Esophagus muscularis mucosa (tissue), 4 donors: ENCODE measurements at regions not wholly inside any gene's neighbourhood (a gene's known extent, or its start where the extent isn't known, plus 50 kb on each side); places are given as distances from the start of the nearest gene placed in this dataset.

Experiments
- DNase-seq: peaks from one replicate; pipeline ENCODE4 v3.0.0-alpha.2; 2017; ENCODE audit errors: extremely low spot score
- H3K27ac ChIP-seq, 4 donors: fragments of 200-600 bp; sonication (generic); replicated peaks in 1 of 4; 1 replicate in 3 of 4; 2 replicates in 1 of 4; pipeline ENCODE4 v1.5.1; 2016 to 2019; ENCODE audit warnings: mild to moderate bottlenecking in 1 of 4
- H3K27me3 ChIP-seq, 4 donors: fragments of 200-600 bp; sonication (generic); one replicate each; pipeline versions ENCODE4 v1.5.1 to v1.6.0; 2016 to 2019
- H3K36me3 ChIP-seq, 4 donors: fragments of 200-600 bp; sonication (generic); one replicate each; pipeline ENCODE4 v1.5.1; 2016 to 2019
- H3K4me1 ChIP-seq, 4 donors: fragments of 200-600 bp; sonication (generic); one replicate each; pipeline ENCODE4 v1.5.1; 2016 to 2019
- H3K4me3 ChIP-seq, 4 donors: fragments of 200-600 bp; sonication (generic); 1 replicate in 2 of 4; 2 replicates in 2 of 4; pipeline ENCODE4 v1.5.1; 2016 to 2019; ENCODE audit warnings: mild to moderate bottlenecking in 4 of 4, moderate library complexity in 1 of 4
- H3K9me3 ChIP-seq, 4 donors: fragments of 200-600 bp; sonication (generic); 1 replicate in 3 of 4; 2 replicates in 1 of 4; pipeline ENCODE4 v1.5.1; 2016 to 2019
- CTCF ChIP-seq, 3 experiments: fragments of 200-600 bp in 2 of 3; fragments of 450-650 bp in 1 of 3; sonication (generic) in 2 of 3; IDR thresholded peaks; one replicate each; pipeline ENCODE4 v1.5.1; 2017 to 2019; ENCODE audit warnings: antibody characterized with exemption in 3 of 3, mild to moderate bottlenecking in 2 of 3, moderate library complexity in 1 of 3
- EP300 ChIP-seq: sonication (generic); formaldehyde crosslinking; IDR thresholded peaks from one replicate; pipeline ENCODE4 v1.6.1; 2017; ENCODE audit warnings: antibody characterized with exemption
- POLR2A ChIP-seq: fragments of 450-650 bp; IDR thresholded peaks from one replicate; pipeline ENCODE4 v1.6.1; 2017; ENCODE audit warnings: antibody characterized with exemption, moderate library complexity, mild to moderate bottlenecking, low read depth
- POLR2AphosphoS5 ChIP-seq, 2 donors: sonication (generic); formaldehyde crosslinking; IDR thresholded peaks; one replicate each; pipeline ENCODE4 v1.6.1; 2017; ENCODE audit warnings: antibody characterized with exemption in 2 of 2
- WGBS: methylation state at CpG from one replicate; pipeline ENCODE4 v1.1.5; 2018; 5-methylcytosine and 5-hydroxymethylcytosine counted together
- intact Hi-C: fragments of 100-400 bp; cut with DNase I; formaldehyde crosslinking; loops from one replicate; pipeline ENCODE4 v1.15.1; 2023

DNA sequence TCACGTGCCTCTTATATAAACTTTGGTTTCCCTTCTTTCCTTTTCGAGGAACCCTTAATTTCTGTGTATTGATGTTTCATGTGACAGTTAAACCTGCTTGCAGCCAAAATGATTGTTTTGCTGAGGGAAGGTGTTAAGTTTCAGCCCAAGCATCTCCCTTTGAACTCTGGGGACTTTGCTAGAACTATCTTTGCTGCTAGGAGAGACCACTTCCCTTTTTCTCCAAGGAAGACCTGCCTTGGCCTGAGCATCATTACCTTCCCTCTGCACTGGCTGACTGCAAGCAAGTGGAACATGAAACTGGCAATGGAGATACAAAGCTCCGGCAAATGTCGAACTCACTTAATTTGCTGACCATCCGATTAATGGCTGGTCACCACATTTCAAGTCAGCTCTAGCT lies 192.8 kb downstream of the GRIN2B start:
- intact Hi-C loops = no loop called here
- Histone ChIP-seq H3K4me3 (no peak overlapping the region), H3K27ac (no peak overlapping the region), H3K36me3 (no peaks in the 10 kb centered on the region), H3K9me3 (no peaks in the 10 kb centered on the region), H3K4me1 (no peaks in the 10 kb centered on the region), H3K27me3 (no peaks in the 10 kb centered on the region)
- WGBS = 57% methylated on average over 5 of the region's 5 CpGs
- TF ChIP-seq POLR2A (no peak), CTCF (IDR thresholded peaks at IDR 0.05) (no peak), POLR2AphosphoS5 (IDR thresholded peaks at IDR 0.05) (no peak), EP300 (no peak)
- DNase-seq = no peak

- intact Hi-C loops = no loop called here
- Histone ChIP-seq H3K4me3 (no peak overlapping the region), H3K36me3 (no peaks in the 10 kb centered on the region), H3K4me1 (no peaks in the 10 kb centered on the region), H3K9me3 (no peaks in the 10 kb centered on the region), H3K27ac (no peak overlapping the region), H3K27me3 (no peaks in the 10 kb centered on the region)
- whole genome bisulfite sequencing = 46% methylated on average over 5 of the region's 5 CpGs
- TF ChIP-seq EP300 (no peak), POLR2A (no peak), POLR2AphosphoS5 (IDR thresholded peaks at IDR 0.05) (no peak), CTCF (IDR thresholded peaks at IDR 0.05) (no peak)
- no peak for DNase-seq
Observed at GRCh38 chr12:13786646-13787045, 194.8 kb downstream of the GRIN2B start.

- no peaks in the 10 kb centered on the region for H3K9me3 ChIP-seq
- no peaks in the 10 kb centered on the region for H3K4me1 ChIP-seq
- DNase-seq = no peak
- WGBS = 100% methylated on average over 1 of the region's 1 CpG
- intact Hi-C loops = no loop called here
- no peaks in the 10 kb centered on the region for H3K27me3 ChIP-seq
- H3K27ac ChIP-seq = no peak overlapping the region
- TF ChIP-seq POLR2AphosphoS5 (IDR thresholded peaks at IDR 0.05) (no peak), EP300 (no peak), CTCF (IDR thresholded peaks at IDR 0.05) (no peak), POLR2A (no peak)
- H3K4me3 ChIP-seq = no peak overlapping the region
- H3K36me3 ChIP-seq = no peaks in the 10 kb centered on the region
Observed at GRCh38 chr12:13784504-13784903, 196.9 kb downstream of the GRIN2B start.

- WGBS = 64% methylated on average over 2 of the region's 2 CpGs
- H3K36me3 ChIP-seq = no peaks in the 10 kb centered on the region
- no peaks in the 10 kb centered on the region for H3K9me3 ChIP-seq
- intact Hi-C loops = no loop called here
- DNase-seq = no peak
- no peaks in the 10 kb centered on the region for H3K4me1 ChIP-seq
- no peaks in the 10 kb centered on the region for H3K27me3 ChIP-seq
- TF ChIP-seq POLR2AphosphoS5 (IDR thresholded peaks at IDR 0.05) (no peak), POLR2A (no peak), EP300 (no peak), CTCF (IDR thresholded peaks at IDR 0.05) (no peak)
- H3K27ac ChIP-seq = no peak overlapping the region
- no peak overlapping the region for H3K4me3 ChIP-seq
Observed at GRCh38 chr12:13780453-13780852, 200.9 kb downstream of the GRIN2B start.

DNA sequence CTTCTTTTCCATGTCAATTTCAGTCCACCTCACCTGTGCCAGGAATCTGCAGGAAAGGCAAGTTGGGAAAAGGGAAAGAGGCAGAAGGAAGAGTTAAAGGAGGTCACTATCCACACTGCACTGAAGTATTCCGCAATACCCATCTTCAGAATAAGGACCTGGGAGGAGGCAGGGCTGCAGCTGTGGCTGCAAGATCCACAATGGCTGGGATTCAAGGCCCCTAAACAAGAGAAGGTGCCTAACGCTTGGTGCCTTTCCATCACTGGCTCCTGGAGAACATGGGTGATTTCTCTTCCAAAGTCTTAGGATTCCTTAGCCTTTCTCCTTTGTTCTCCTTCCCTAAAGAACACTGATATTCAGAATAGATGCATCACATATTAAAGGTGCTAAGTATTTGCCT lies 204.0 kb downstream of the GRIN2B start:
- H3K9me3 ChIP-seq = no peaks in the 10 kb centered on the region
- DNase-seq = no peak
- no peaks in the 10 kb centered on the region for H3K27me3 ChIP-seq
- no peaks in the 10 kb centered on the region for H3K4me1 ChIP-seq
- WGBS = 93% methylated on average over 2 of the region's 2 CpGs
- H3K36me3 ChIP-seq = no peaks in the 10 kb centered on the region
- no peak overlapping the region for H3K27ac ChIP-seq
- intact Hi-C loops = no loop called here
- TF ChIP-seq POLR2AphosphoS5 (IDR thresholded peaks at IDR 0.05) (no peak), POLR2A (no peak), EP300 (no peak), CTCF (IDR thresholded peaks at IDR 0.05) (no peak)
- no peak overlapping the region for H3K4me3 ChIP-seq
